ENCODE measurements at regions not wholly inside any gene's neighbourhood (a gene's known extent, or its start where the extent isn't known, plus 50 kb on each side); places are given as distances from the start of the nearest gene placed in this dataset.

GRCh38 chr3:86740751-86741150, 250.2 kb downstream of the VGLL3 start:
- BruUV-seq (replicated peaks), result no TSS peak
- TF ChIP-seq CTCF (conservative IDR thresholded peaks at IDR 0.05; ENCODE audit: low read length) (no peak), EZH2phosphoT487 (IDR thresholded peaks at IDR 0.05; ENCODE audit: borderline replicate concordance, low read depth, low read length) (no peak)
- ChIA-PET CTCF (ENCODE audit: unreplicated experiment) (no interaction called here), POLR2A (no interaction called here)
- Histone ChIP-seq H3K4me3 (ENCODE audit: low read depth, low read length, poor library complexity, severe bottlenecking) (no peak overlapping the region), H3K36me3 (ENCODE audit: insufficient read depth, low read length) (no peaks in the 10 kb centered on the region), H4K20me1 (ENCODE audit: insufficient read depth, low read length) (no peaks in the 10 kb centered on the region), H3K4me2 (ENCODE audit: low read length) (no peak overlapping the region), H3K79me2 (ENCODE audit: insufficient read depth, low read depth, low read length) (no peaks in the 10 kb centered on the region), H3K9me2 (ENCODE audit: insufficient read depth, low read length) (no peaks in the 10 kb centered on the region), H2AFZ (ENCODE audit: low read length) (no peak overlapping the region), H3K27ac (ENCODE audit: low read depth, low read length, poor library complexity, severe bottlenecking) (no peak overlapping the region), H3K9me3 (ENCODE audit: low read length) (no peaks in the 10 kb centered on the region), H3K4me1 (ENCODE audit: insufficient read depth, low read length, poor library complexity, severe bottlenecking) (no peaks in the 10 kb centered on the region)
- DNase-seq (ENCODE audit: low spot score), result no peak
- intact Hi-C loops (cut with micrococcal nuclease; ENCODE audit: unreplicated experiment), result no loop called here

GRCh38 chr3:86739244-86739643, 251.7 kb downstream of the VGLL3 start:
- no peak overlapping the region for H3K4me3 ChIP-seq (ENCODE audit: low read depth, low read length, poor library complexity, severe bottlenecking)
- H4K20me1 ChIP-seq (ENCODE audit: insufficient read depth, low read length), result no peaks in the 10 kb centered on the region
- POLR2A ChIA-PET, result no interaction called here
- H3K4me2 ChIP-seq (ENCODE audit: low read length), result no peak overlapping the region
- H3K36me3 ChIP-seq (ENCODE audit: insufficient read depth, low read length), result no peaks in the 10 kb centered on the region
- H3K79me2 ChIP-seq (ENCODE audit: insufficient read depth, low read depth, low read length), result no peaks in the 10 kb centered on the region
- CTCF ChIA-PET (ENCODE audit: unreplicated experiment), result no interaction called here
- no peaks in the 10 kb centered on the region for H3K9me2 ChIP-seq (ENCODE audit: insufficient read depth, low read length)
- H3K27ac ChIP-seq (ENCODE audit: low read depth, low read length, poor library complexity, severe bottlenecking), result no peak overlapping the region
- no peak for TF ChIP-seq CTCF (conservative IDR thresholded peaks at IDR 0.05; ENCODE audit: low read length)
- no peak for TF ChIP-seq EZH2phosphoT487 (IDR thresholded peaks at IDR 0.05; ENCODE audit: borderline replicate concordance, low read depth, low read length)
- no peak overlapping the region for H2AFZ ChIP-seq (ENCODE audit: low read length)
- no peak for DNase-seq (ENCODE audit: low spot score)
- BruUV-seq (replicated peaks), result no TSS peak
- H3K9me3 ChIP-seq (ENCODE audit: low read length), result no peaks in the 10 kb centered on the region
- intact Hi-C loops (cut with micrococcal nuclease; ENCODE audit: unreplicated experiment), result no loop called here
- no peaks in the 10 kb centered on the region for H3K4me1 ChIP-seq (ENCODE audit: insufficient read depth, low read length, poor library complexity, severe bottlenecking)

GRCh38 chr3:86738684-86739083, 252.3 kb downstream of the VGLL3 start:
- H3K4me1 ChIP-seq (ENCODE audit: insufficient read depth, low read length, poor library complexity, severe bottlenecking), result no peaks in the 10 kb centered on the region
- H2AFZ ChIP-seq (ENCODE audit: low read length), result no peak overlapping the region
- ChIA-PET POLR2A (interaction anchor here (1.4 kb wide), 1 partner anchor 15 kb away, joined by 4 read pairs; no protein-coding TSS in a partner anchor), CTCF (ENCODE audit: unreplicated experiment) (no interaction called here)
- H3K4me3 ChIP-seq (ENCODE audit: low read depth, low read length, poor library complexity, severe bottlenecking), result no peak overlapping the region
- no TSS peak for BruUV-seq (replicated peaks)
- no peaks in the 10 kb centered on the region for H3K79me2 ChIP-seq (ENCODE audit: insufficient read depth, low read depth, low read length)
- no peak for TF ChIP-seq EZH2phosphoT487 (IDR thresholded peaks at IDR 0.05; ENCODE audit: borderline replicate concordance, low read depth, low read length)
- no peak for TF ChIP-seq CTCF (conservative IDR thresholded peaks at IDR 0.05; ENCODE audit: low read length)
- intact Hi-C loops (cut with micrococcal nuclease; ENCODE audit: unreplicated experiment), result no loop called here
- H3K4me2 ChIP-seq (ENCODE audit: low read length), result no peak overlapping the region
- no peaks in the 10 kb centered on the region for H3K36me3 ChIP-seq (ENCODE audit: insufficient read depth, low read length)
- H3K9me3 ChIP-seq (ENCODE audit: low read length), result no peaks in the 10 kb centered on the region
- DNase-seq (ENCODE audit: low spot score), result no peak
- H3K9me2 ChIP-seq (ENCODE audit: insufficient read depth, low read length), result no peaks in the 10 kb centered on the region
- no peaks in the 10 kb centered on the region for H4K20me1 ChIP-seq (ENCODE audit: insufficient read depth, low read length)
- no peak overlapping the region for H3K27ac ChIP-seq (ENCODE audit: low read depth, low read length, poor library complexity, severe bottlenecking)

Data from OCI-LY7 (cell line).